MM.1S (cell line): ENCODE measurements at regions not wholly inside any gene's neighbourhood (a gene's known extent, or its start where the extent isn't known, plus 50 kb on each side); places are given as distances from the start of the nearest gene placed in this dataset.

ENCODE experiments used
- DNase-seq: peaks from one replicate; pipeline ENCODE4 v3.0.0-alpha.2; 2015
- H2AFZ ChIP-seq: fragments of 300-600 bp; sonication (generic); 2 replicates; pipeline ENCODE4 v1.6.0; 2016; ENCODE audit warnings: antibody characterized with exemption, low read length
- H3F3A ChIP-seq: fragments of 300-600 bp; sonication (generic); 2 replicates; pipeline ENCODE4 v1.6.1; 2016; ENCODE audit warnings: mild to moderate bottlenecking, antibody characterized with exemption, low read length, moderate library complexity, mixed read lengths; ENCODE audit not compliant: insufficient read depth
- H3K27ac ChIP-seq: fragments of 300-600 bp; sonication (generic); 2 replicates; pipeline ENCODE4 v1.5.1; 2016; ENCODE audit warnings: mild to moderate bottlenecking, low read length
- H3K27me3 ChIP-seq: fragments of 300-600 bp; sonication (generic); replicated peaks from 2 replicates; pipeline ENCODE4 v1.6.0; 2016; ENCODE audit warnings: low read length; ENCODE audit not compliant: insufficient read depth
- H3K36me3 ChIP-seq: fragments of 300-600 bp; sonication (generic); replicated peaks from 2 replicates; pipeline ENCODE4 v1.6.1; 2016; ENCODE audit warnings: mild to moderate bottlenecking, low read length, mixed read lengths; ENCODE audit not compliant: insufficient read depth
- H3K4me1 ChIP-seq: fragments of 300-600 bp; sonication (generic); 2 replicates; pipeline ENCODE4 v1.6.1; 2016; ENCODE audit warnings: low read length, mixed read lengths
- H3K4me2 ChIP-seq: fragments of 300-600 bp; sonication (generic); 2 replicates; pipeline ENCODE4 v1.6.0; 2016; ENCODE audit warnings: low read depth, low read length
- H3K4me3 ChIP-seq: fragments of 300-600 bp; sonication (generic); 2 replicates; pipeline ENCODE4 v1.5.1; 2016; ENCODE audit warnings: low read length, mixed read lengths
- H3K79me2 ChIP-seq: fragments of 300-600 bp; sonication (generic); 2 replicates; pipeline ENCODE4 v1.6.1; 2016; ENCODE audit warnings: mixed run types, low read length, mixed read lengths
- H3K9ac ChIP-seq: fragments of 300-600 bp; sonication (generic); 2 replicates; pipeline ENCODE4 v1.6.1; 2016; ENCODE audit warnings: low read length, mixed read lengths
- H3K9me2 ChIP-seq: fragments of 300-600 bp; sonication (generic); replicated peaks from 2 replicates; pipeline ENCODE4 v1.6.1; 2016; ENCODE audit warnings: mild to moderate bottlenecking, low read length, mixed read lengths; ENCODE audit not compliant: insufficient read depth
- H3K9me3 ChIP-seq: fragments of 300-600 bp; sonication (generic); replicated peaks from 2 replicates; pipeline ENCODE4 v1.6.1; 2016; ENCODE audit warnings: mild to moderate bottlenecking, low read length, mixed read lengths; ENCODE audit not compliant: insufficient read depth
- H4K20me1 ChIP-seq: fragments of 300-600 bp; sonication (generic); 2 replicates; pipeline ENCODE4 v1.6.1; 2016; ENCODE audit warnings: mild to moderate bottlenecking, low read length, moderate library complexity, mixed read lengths; ENCODE audit not compliant: insufficient read depth
- CTCF ChIP-seq: fragments of 300-600 bp; sonication (generic); IDR thresholded peaks from 2 replicates; pipeline ENCODE4 v1.5.1; 2016; ENCODE audit warnings: antibody characterized with exemption, low read length, mixed read lengths
- EZH2 ChIP-seq: fragments of 300-600 bp; sonication (generic); optimal IDR thresholded peaks from 2 replicates; pipeline ENCODE3; 2017; ENCODE audit warnings: low read depth, mild to moderate bottlenecking, antibody characterized with exemption, low read length, mixed read lengths
- EZH2phosphoT487 ChIP-seq: fragments of 300-600 bp; sonication (generic); IDR thresholded peaks from 2 replicates; pipeline ENCODE4 v1.6.1; 2018; ENCODE audit warnings: antibody characterized with exemption, low read length

- peak; percentile 33 for DNase-seq
- H3K4me1 ChIP-seq: no peaks in the 10 kb centered on the region
- H3K9me3 ChIP-seq: no peaks in the 10 kb centered on the region
- H3K4me2 ChIP-seq: no peak overlapping the region
- no peak overlapping the region for H3K4me3 ChIP-seq
- H3K9ac ChIP-seq: no peak overlapping the region
- no peak overlapping the region for H3K27ac ChIP-seq
- TF ChIP-seq CTCF: peak; percentile 59
- no peak for TF ChIP-seq EZH2
- no peaks in the 10 kb centered on the region for H4K20me1 ChIP-seq
- H3K79me2 ChIP-seq: no peaks in the 10 kb centered on the region
- no peaks in the 10 kb centered on the region for H3K36me3 ChIP-seq
- no peaks in the 10 kb centered on the region for H3K27me3 ChIP-seq
- no peaks in the 10 kb centered on the region for H3K9me2 ChIP-seq
- no peak overlapping the region for H2AFZ ChIP-seq
- H3F3A ChIP-seq: no peaks in the 10 kb centered on the region
These were observed 197.6 kb upstream of the SASH1 start for GRCh38 chr6:148144917-148145521.

DNA sequence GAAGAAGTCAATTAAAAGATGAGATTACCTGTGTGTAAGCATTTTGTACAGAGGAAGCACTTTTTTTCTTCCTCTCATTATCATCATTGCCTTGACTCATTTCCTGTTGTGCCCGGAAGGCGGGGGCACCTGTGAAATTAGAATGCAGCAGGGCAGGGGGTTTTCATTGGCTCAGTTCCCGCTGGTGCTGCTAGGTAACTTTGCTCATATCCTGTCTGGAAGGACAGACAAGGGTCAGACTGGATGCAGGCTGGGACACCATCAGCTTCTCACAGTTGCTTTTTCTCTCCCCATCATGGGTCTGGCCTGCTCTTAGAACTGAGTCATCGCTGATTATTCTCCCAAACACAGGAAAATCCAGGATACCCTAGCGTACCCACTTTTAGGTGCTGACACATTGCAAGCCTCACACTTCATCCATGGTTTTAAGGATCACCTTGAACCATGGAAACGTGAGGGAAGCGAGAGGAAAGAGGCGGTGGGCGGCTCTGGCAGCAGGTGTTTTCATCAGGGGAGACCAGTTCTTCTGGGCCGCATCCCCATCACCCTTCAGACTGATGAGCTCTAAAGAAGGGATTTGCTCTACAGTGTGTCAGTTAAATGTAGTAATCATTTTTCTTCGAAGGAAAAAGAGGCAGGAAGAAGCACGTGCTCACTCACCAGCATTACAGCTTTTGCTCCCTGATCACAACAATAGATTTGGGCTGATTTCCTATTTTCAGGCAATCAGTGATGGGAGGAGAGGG is 195.7 kb upstream of the SASH1 start:
- no peaks in the 10 kb centered on the region for H3K9me2 ChIP-seq
- no peaks in the 10 kb centered on the region for H3K4me1 ChIP-seq
- H3K36me3 ChIP-seq: no peaks in the 10 kb centered on the region
- H3K79me2 ChIP-seq: no peaks in the 10 kb centered on the region
- no peaks in the 10 kb centered on the region for H3K27me3 ChIP-seq
- H3K27ac ChIP-seq: no peak overlapping the region
- no peak overlapping the region for H3K9ac ChIP-seq
- H2AFZ ChIP-seq: no peak overlapping the region
- H4K20me1 ChIP-seq: no peaks in the 10 kb centered on the region
- no peak for TF ChIP-seq CTCF
- H3K9me3 ChIP-seq: no peaks in the 10 kb centered on the region
- no peak for DNase-seq
- H3F3A ChIP-seq: no peaks in the 10 kb centered on the region
- H3K4me2 ChIP-seq: no peak overlapping the region
- H3K4me3 ChIP-seq: no peak overlapping the region

DNA sequence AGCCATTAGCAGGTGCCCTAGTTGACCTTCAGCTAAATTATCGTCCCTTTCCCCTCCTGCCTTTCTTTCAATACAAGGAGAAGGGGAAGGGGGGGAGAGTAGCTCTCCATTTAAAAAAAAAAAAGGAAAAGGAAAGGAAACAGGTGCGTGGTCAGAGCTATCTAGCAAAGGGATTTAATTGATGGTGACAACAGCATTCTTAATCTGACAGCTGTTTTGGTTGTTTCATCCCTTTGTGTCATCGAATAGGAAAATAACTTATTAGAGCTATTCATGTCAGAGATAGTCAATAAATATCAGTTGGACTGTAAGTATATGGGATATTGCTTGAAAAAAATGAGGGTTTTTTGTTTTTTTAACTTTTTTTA is 195.2 kb upstream of the SASH1 start:
- Histone ChIP-seq H3K9me3 (no peaks in the 10 kb centered on the region), H3K4me3 (no peak overlapping the region), H3K27ac (no peak overlapping the region), H3K27me3 (no peaks in the 10 kb centered on the region), H3K36me3 (no peaks in the 10 kb centered on the region), H3K4me1 (no peaks in the 10 kb centered on the region), H2AFZ (no peak overlapping the region), H4K20me1 (no peaks in the 10 kb centered on the region), H3F3A (no peaks in the 10 kb centered on the region), H3K9ac (no peak overlapping the region), H3K4me2 (no peak overlapping the region), H3K9me2 (no peaks in the 10 kb centered on the region), H3K79me2 (no peaks in the 10 kb centered on the region)
- DNase-seq: no peak
- TF ChIP-seq CTCF: no peak
- TF ChIP-seq EZH2phosphoT487: no peak
- TF ChIP-seq EZH2: no peak
